Kidney epithelial cell (primary cell): ENCODE measurements at regions not wholly inside any gene's neighbourhood (a gene's known extent, or its start where the extent isn't known, plus 50 kb on each side); places are given as distances from the start of the nearest gene placed in this dataset.

Source experiments
- DNase-seq: peaks from one replicate; pipeline ENCODE4 v3.0.0-alpha.2; 2010; ENCODE audit warnings: low read depth
- H3K27me3 ChIP-seq: 2 replicates; pipeline ENCODE4 v1.6.0; 2011; ENCODE audit warnings: low read length; ENCODE audit not compliant: control insufficient read depth, insufficient read depth
- H3K36me3 ChIP-seq: 2 replicates; pipeline ENCODE4 v1.5.1; 2011; ENCODE audit warnings: low read length; ENCODE audit not compliant: control insufficient read depth, insufficient read depth
- H3K4me3 ChIP-seq: 2 replicates; pipeline ENCODE4 v1.5.1; 2011; ENCODE audit warnings: low read depth, mild to moderate bottlenecking, control low read depth, low read length
- CTCF ChIP-seq: IDR thresholded peaks from 2 replicates; pipeline ENCODE4 v1.5.1; 2011; ENCODE audit warnings: mild to moderate bottlenecking, moderate library complexity, low read length, control low read depth, inconsistent platforms; ENCODE audit not compliant: insufficient read depth, poor library complexity, severe bottlenecking

- Histone ChIP-seq H3K4me3 (no peak overlapping the region), H3K27me3 (no peaks in the 10 kb centered on the region), H3K36me3 (no peaks in the 10 kb centered on the region)
- DNase-seq = no peak
- no peak for TF ChIP-seq CTCF
These were observed 164.5 kb upstream of the MC4R start for GRCh38 chr18:60537074-60537473.

- H3K36me3 ChIP-seq = no peaks in the 10 kb centered on the region
These were observed 166.3 kb upstream of the MC4R start for GRCh38 chr18:60538891-60539290.

GRCh38 chr18:60541661-60542060 is 169.1 kb upstream of the MC4R start:
- Histone ChIP-seq H3K36me3 (no peaks in the 10 kb centered on the region), H3K4me3 (no peak overlapping the region), H3K27me3 (no peaks in the 10 kb centered on the region)
- TF ChIP-seq CTCF = no peak
- no peak for DNase-seq

More at GRCh38 chr18:60538891-60539290, 166.3 kb upstream of the MC4R start:
- no peak for TF ChIP-seq CTCF
- no peak for DNase-seq
- H3K27me3 ChIP-seq = no peaks in the 10 kb centered on the region
- no peak overlapping the region for H3K4me3 ChIP-seq

- Histone ChIP-seq H3K36me3 (no peaks in the 10 kb centered on the region), H3K4me3 (no peak overlapping the region), H3K27me3 (no peaks in the 10 kb centered on the region)
- TF ChIP-seq CTCF = no peak
- DNase-seq = no peak
These were observed 171.1 kb upstream of the MC4R start for GRCh38 chr18:60543646-60544045.

- TF ChIP-seq CTCF = peak; percentile 74
- no peaks in the 10 kb centered on the region for H3K36me3 ChIP-seq
- peak; percentile 49 for DNase-seq
- H3K4me3 ChIP-seq = no peak overlapping the region
- no peaks in the 10 kb centered on the region for H3K27me3 ChIP-seq
These were observed 176.9 kb upstream of the MC4R start for GRCh38 chr18:60549338-60549960.

GRCh38 chr18:60552948-60553347 is 180.4 kb upstream of the MC4R start:
- DNase-seq = no peak

More at GRCh38 chr18:60552948-60553347, 180.4 kb upstream of the MC4R start:
- no peaks in the 10 kb centered on the region for H3K36me3 ChIP-seq
- no peak for TF ChIP-seq CTCF
- no peaks in the 10 kb centered on the region for H3K27me3 ChIP-seq
- no peak overlapping the region for H3K4me3 ChIP-seq
